Gastrocnemius medialis (tissue), 4 donors: ENCODE measurements at regions not wholly inside any gene's neighbourhood (a gene's known extent, or its start where the extent isn't known, plus 50 kb on each side); places are given as distances from the start of the nearest gene placed in this dataset.

Experiments
- ATAC-seq, 2 donors: fragments of 150-250 bp; one replicate each; pipeline ENCODE4 v1.9.1; 2016
- DNase-seq, 2 donors: peaks; one replicate each; pipeline ENCODE4 v3.0.0-alpha.2; 2019
- H3K27ac ChIP-seq, 4 donors: fragments of 200-600 bp; sonication (generic); 1 replicate in 1 of 4; 2 replicates in 3 of 4; pipeline ENCODE4 v1.5.1; 2016 to 2018; ENCODE audit warnings: mild to moderate bottlenecking in 2 of 4, moderate library complexity in 1 of 4
- H3K27me3 ChIP-seq, 3 donors: fragments of 200-600 bp; sonication (generic) in 2 of 3; 1 replicate in 1 of 3; 2 replicates in 2 of 3; pipeline versions ENCODE4 v1.5.1 to v1.6.0; 2016 to 2019; ENCODE audit warnings: mild to moderate bottlenecking in 1 of 3, moderate library complexity in 1 of 3
- H3K36me3 ChIP-seq, 2 donors: fragments of 200-600 bp; sonication (generic) in 1 of 2; one replicate each; pipeline ENCODE4 v1.5.1; 2017 to 2018
- H3K4me1 ChIP-seq, 2 donors: fragments of 200-600 bp; sonication (generic) in 1 of 2; one replicate each; pipeline ENCODE4 v1.5.1; 2016 to 2017; ENCODE audit warnings: mild to moderate bottlenecking in 2 of 2
- H3K4me3 ChIP-seq, 4 donors: fragments of 200-600 bp; sonication (generic) in 3 of 4; 1 replicate in 1 of 4; 2 replicates in 3 of 4; pipeline ENCODE4 v1.5.1; 2016 to 2019; ENCODE audit warnings: mild to moderate bottlenecking in 2 of 4
- H3K9me3 ChIP-seq, 3 donors: fragments of 200-600 bp; sonication (generic) in 2 of 3; 1 replicate in 1 of 3; 2 replicates in 2 of 3; pipeline ENCODE4 v1.5.1; 2016 to 2019
- POLR2A ChIP-seq, 2 donors: fragments of 450-650 bp; IDR thresholded peaks; one replicate each; pipeline ENCODE4 v1.6.1; 2017; ENCODE audit warnings: antibody characterized with exemption in 2 of 2, mild to moderate bottlenecking in 2 of 2, moderate library complexity in 2 of 2
- in situ Hi-C, 4 donors: fragments of 200-750 bp; cut with MboI; loops; one replicate each; pipeline versions ENCODE4 v1.15.0 to v1.8.0; 2017; ENCODE audit warnings: low sequenced_read_pairs in 4 of 4
- intact Hi-C: fragments of 100-400 bp; cut with DNase I; formaldehyde crosslinking; loops from one replicate; pipeline ENCODE4 v1.15.1; 2023; ENCODE audit warnings: low total_unique reads
- TF ChIP-seq, protein P1 (sequence below), 5 experiments: fragments of 450-650 bp in 3 of 5; fragments of 200-600 bp in 2 of 5; sonication (generic) in 2 of 5; IDR thresholded peaks in 4 of 5; conservative IDR thresholded peaks in 1 of 5; 1 replicate in 4 of 5; 2 replicates in 1 of 5; pipeline ENCODE4 v1.5.1; 2016 to 2019; ENCODE audit warnings: antibody characterized with exemption in 5 of 5, mild to moderate bottlenecking in 3 of 5, moderate library complexity in 3 of 5

DNA sequence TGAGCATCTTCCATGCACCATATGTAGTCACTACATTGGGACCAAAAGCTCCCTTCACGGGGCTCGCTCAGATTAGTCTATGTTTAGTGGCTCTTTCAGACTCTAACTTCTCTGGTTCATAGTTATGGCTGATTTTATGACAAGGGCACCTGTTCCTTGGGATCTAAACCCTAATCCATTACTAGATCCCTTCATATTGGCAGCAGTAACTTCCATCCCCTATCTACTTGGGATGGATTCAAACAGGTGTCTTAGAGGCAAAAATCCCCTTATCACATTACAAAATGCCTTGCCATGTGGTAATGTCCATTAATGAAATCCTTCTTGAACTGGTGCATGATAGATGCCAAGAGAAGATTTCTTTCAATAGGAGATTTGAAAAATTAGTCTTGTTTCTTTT, 96.7 kb upstream of the TP63 start:
- Histone ChIP-seq H3K27me3 (no peaks in the 10 kb centered on the region), H3K27ac (no peak overlapping the region), H3K4me3 (no peak overlapping the region), H3K9me3 (no peaks in the 10 kb centered on the region), H3K4me1 (no peaks in the 10 kb centered on the region), H3K36me3 (no peaks in the 10 kb centered on the region)
- in situ Hi-C loops: no loop called here
- TF ChIP-seq, protein P1, sequence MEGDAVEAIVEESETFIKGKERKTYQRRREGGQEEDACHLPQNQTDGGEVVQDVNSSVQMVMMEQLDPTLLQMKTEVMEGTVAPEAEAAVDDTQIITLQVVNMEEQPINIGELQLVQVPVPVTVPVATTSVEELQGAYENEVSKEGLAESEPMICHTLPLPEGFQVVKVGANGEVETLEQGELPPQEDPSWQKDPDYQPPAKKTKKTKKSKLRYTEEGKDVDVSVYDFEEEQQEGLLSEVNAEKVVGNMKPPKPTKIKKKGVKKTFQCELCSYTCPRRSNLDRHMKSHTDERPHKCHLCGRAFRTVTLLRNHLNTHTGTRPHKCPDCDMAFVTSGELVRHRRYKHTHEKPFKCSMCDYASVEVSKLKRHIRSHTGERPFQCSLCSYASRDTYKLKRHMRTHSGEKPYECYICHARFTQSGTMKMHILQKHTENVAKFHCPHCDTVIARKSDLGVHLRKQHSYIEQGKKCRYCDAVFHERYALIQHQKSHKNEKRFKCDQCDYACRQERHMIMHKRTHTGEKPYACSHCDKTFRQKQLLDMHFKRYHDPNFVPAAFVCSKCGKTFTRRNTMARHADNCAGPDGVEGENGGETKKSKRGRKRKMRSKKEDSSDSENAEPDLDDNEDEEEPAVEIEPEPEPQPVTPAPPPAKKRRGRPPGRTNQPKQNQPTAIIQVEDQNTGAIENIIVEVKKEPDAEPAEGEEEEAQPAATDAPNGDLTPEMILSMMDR (IDR thresholded peaks at IDR 0.05 in 4 of 5, conservative IDR thresholded peaks at IDR 0.05 in 1 of 5): no peak
- TF ChIP-seq POLR2A (IDR thresholded peaks at IDR 0.05): no peak
- ATAC-seq: no peak
- DNase-seq: no peak
- intact Hi-C loops: no loop called here

- Histone ChIP-seq H3K27me3 (no peaks in the 10 kb centered on the region), H3K4me1 (no peaks in the 10 kb centered on the region), H3K27ac (no peak overlapping the region), H3K4me3 (no peak overlapping the region), H3K36me3 (no peaks in the 10 kb centered on the region), H3K9me3 (no peaks in the 10 kb centered on the region)
- no peak for TF ChIP-seq POLR2A (IDR thresholded peaks at IDR 0.05)
- TF ChIP-seq, protein P1 (IDR thresholded peaks at IDR 0.05 in 4 of 5, conservative IDR thresholded peaks at IDR 0.05 in 1 of 5): no peak
- DNase-seq: no peak
- intact Hi-C loops: no loop called here
- in situ Hi-C loops: no loop called here
- ATAC-seq: no peak
Observed at GRCh38 chr3:189537135-189537534, 94.1 kb upstream of the TP63 start.

GRCh38 chr3:189547448-189547847, 83.7 kb upstream of the TP63 start:
- Histone ChIP-seq H3K9me3 (no peaks in the 10 kb centered on the region), H3K4me3 (no peak overlapping the region), H3K27me3 (no peaks in the 10 kb centered on the region), H3K27ac (no peak overlapping the region), H3K36me3 (no peaks in the 10 kb centered on the region), H3K4me1 (no peaks in the 10 kb centered on the region)
- DNase-seq: no peak
- intact Hi-C loops (no loop called here), in situ Hi-C loops (no loop called here)
- no peak for ATAC-seq
- no peak for TF ChIP-seq POLR2A (IDR thresholded peaks at IDR 0.05)
- TF ChIP-seq, protein P1 (IDR thresholded peaks at IDR 0.05 in 4 of 5, conservative IDR thresholded peaks at IDR 0.05 in 1 of 5): no peak

GRCh38 chr3:189548053-189548452, 83.1 kb upstream of the TP63 start:
- Histone ChIP-seq H3K27ac (no peak overlapping the region), H3K36me3 (no peaks in the 10 kb centered on the region), H3K9me3 (no peaks in the 10 kb centered on the region), H3K4me3 (no peak overlapping the region), H3K27me3 (no peaks in the 10 kb centered on the region), H3K4me1 (no peaks in the 10 kb centered on the region)
- in situ Hi-C loops (no loop called here), intact Hi-C loops (no loop called here)
- ATAC-seq: no peak
- no peak for DNase-seq
- no peak for TF ChIP-seq POLR2A (IDR thresholded peaks at IDR 0.05)
- TF ChIP-seq, protein P1 (IDR thresholded peaks at IDR 0.05 in 4 of 5, conservative IDR thresholded peaks at IDR 0.05 in 1 of 5): no peak

- in situ Hi-C loops (no loop called here), intact Hi-C loops (no loop called here)
- ATAC-seq (no peak), DNase-seq (no peak)
- TF ChIP-seq POLR2A (IDR thresholded peaks at IDR 0.05): no peak
- TF ChIP-seq, protein P1 (IDR thresholded peaks at IDR 0.05 in 4 of 5, conservative IDR thresholded peaks at IDR 0.05 in 1 of 5): no peak
- Histone ChIP-seq H3K27me3 (no peaks in the 10 kb centered on the region), H3K4me3 (no peak overlapping the region), H3K27ac (no peak overlapping the region), H3K36me3 (no peaks in the 10 kb centered on the region), H3K4me1 (no peaks in the 10 kb centered on the region), H3K9me3 (no peaks in the 10 kb centered on the region)
Observed at GRCh38 chr3:189551007-189551406, 80.2 kb upstream of the TP63 start.
